ENCODE measurements at regions not wholly inside any gene's neighbourhood (a gene's known extent, or its start where the extent isn't known, plus 50 kb on each side); places are given as distances from the start of the nearest gene placed in this dataset.
A peak's percentile ranks its signal among the peaks of the same experiment; 100 is the strongest.

DNA sequence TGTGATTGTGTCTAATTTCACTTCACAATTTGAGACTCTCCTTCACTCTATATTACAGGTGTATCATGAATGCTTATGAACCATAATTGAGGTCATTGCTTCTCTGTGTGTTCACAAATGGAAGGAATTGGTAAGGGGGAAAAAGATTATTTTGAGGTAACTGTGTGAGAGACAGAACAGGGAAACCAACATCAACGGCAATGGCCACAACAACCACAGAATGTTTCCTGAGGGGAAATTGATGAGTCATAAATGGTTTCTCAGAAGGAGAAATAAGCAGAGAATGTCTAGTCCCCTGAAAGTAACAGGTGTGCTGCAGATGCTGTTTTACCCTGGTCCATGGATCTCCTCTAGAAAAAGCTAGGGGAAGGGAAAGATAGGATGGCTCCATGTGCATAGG lies 361.2 kb upstream of the GALNT5 start:
- CTCF ChIA-PET: no interaction called here

GRCh38 chr2:156897548-156897947 lies 360.0 kb upstream of the GALNT5 start:
- no peak for FAIRE-seq
- Histone ChIP-seq H3K9me3 (replicated peaks; ENCODE audit: control insufficient read depth, insufficient read depth, low read length) (no peaks in the 10 kb centered on the region), H3K27me3 (ENCODE audit: control insufficient read depth in 2 of 2, insufficient read depth in 2 of 2, low read length in 2 of 2) (peaks cover 6 to 22% of the 10 kb centered on the region in 2 experiments), H2AFZ (ENCODE audit: low read depth, low read length) (no peak overlapping the region), H3K4me1 (ENCODE audit: control insufficient read depth, extremely low read depth, insufficient read depth, low read length) (peaks cover 9% of the 10 kb centered on the region), H3K36me3 (ENCODE audit: control insufficient read depth in 2 of 2, extremely low read depth in 1 of 2, insufficient read depth in 2 of 2, low read length in 2 of 2) (no peaks in the 10 kb centered on the region), H4K20me1 (replicated peaks; ENCODE audit: control insufficient read depth, extremely low read depth, insufficient read depth, low read length) (no peaks in the 10 kb centered on the region), H3K4me2 (ENCODE audit: insufficient read depth, low read length) (no peak overlapping the region), H3K27ac (ENCODE audit: insufficient read depth, low read depth, low read length) (no peak overlapping the region), H3K79me2 (ENCODE audit: control insufficient read depth, insufficient read depth, low read length) (no peaks in the 10 kb centered on the region), H3K9ac (replicated peaks; ENCODE audit: extremely low read depth, insufficient read depth, low read length) (no peak overlapping the region), H3K9me1 (replicated peaks; ENCODE audit: control insufficient read depth, extremely low read depth, insufficient read depth, low read length) (no peaks in the 10 kb centered on the region), H3K4me3 (replicated peaks in 1 of 3; ENCODE audit: insufficient read depth in 1 of 3, low read depth in 1 of 3, low read length in 3 of 3) (no peak overlapping the region)
- BruUV-seq (replicated peaks): no TSS peak
- ChIA-PET CTCF (interaction anchor here (0.8 kb wide), 1 partner anchor 296 kb away, joined by 4 read pairs; no protein-coding TSS in a partner anchor), POLR2A (no interaction called here)
- intact Hi-C loops (cut with micrococcal nuclease) (no loop called here), dilution Hi-C loops (cut with MboI; ENCODE audit: extremely low pct_ligation_motif_present, low sequenced_read_pairs) (no loop called here)
- no peak for DNase-seq (ENCODE audit: low read depth, low spot score)
- no peak for TF ChIP-seq EZH2 (IDR thresholded peaks at IDR 0.05; ENCODE audit: borderline replicate concordance, low read depth, low read length, severe bottlenecking)
- TF ChIP-seq MAX (IDR thresholded peaks at IDR 0.05; ENCODE audit: insufficient read depth, insufficient read length): no peak
- no peak for TF ChIP-seq FOS (IDR thresholded peaks at IDR 0.05; ENCODE audit: borderline replicate concordance, insufficient read depth, low read length)
- TF ChIP-seq, protein P1, sequence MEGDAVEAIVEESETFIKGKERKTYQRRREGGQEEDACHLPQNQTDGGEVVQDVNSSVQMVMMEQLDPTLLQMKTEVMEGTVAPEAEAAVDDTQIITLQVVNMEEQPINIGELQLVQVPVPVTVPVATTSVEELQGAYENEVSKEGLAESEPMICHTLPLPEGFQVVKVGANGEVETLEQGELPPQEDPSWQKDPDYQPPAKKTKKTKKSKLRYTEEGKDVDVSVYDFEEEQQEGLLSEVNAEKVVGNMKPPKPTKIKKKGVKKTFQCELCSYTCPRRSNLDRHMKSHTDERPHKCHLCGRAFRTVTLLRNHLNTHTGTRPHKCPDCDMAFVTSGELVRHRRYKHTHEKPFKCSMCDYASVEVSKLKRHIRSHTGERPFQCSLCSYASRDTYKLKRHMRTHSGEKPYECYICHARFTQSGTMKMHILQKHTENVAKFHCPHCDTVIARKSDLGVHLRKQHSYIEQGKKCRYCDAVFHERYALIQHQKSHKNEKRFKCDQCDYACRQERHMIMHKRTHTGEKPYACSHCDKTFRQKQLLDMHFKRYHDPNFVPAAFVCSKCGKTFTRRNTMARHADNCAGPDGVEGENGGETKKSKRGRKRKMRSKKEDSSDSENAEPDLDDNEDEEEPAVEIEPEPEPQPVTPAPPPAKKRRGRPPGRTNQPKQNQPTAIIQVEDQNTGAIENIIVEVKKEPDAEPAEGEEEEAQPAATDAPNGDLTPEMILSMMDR (IDR thresholded peaks at IDR 0.05; ENCODE audit: extremely low read depth in 1 of 2, insufficient read depth in 1 of 2, low read depth in 1 of 2, low read length in 2 of 2): no peak
- TF ChIP-seq GATA2 (IDR thresholded peaks at IDR 0.05; ENCODE audit: insufficient read depth, insufficient read length, low read depth, low read length): no peak
- TF ChIP-seq POLR2A (IDR thresholded peaks at IDR 0.05; ENCODE audit: low read depth, low read length): no peak
- no peak for TF ChIP-seq JUN (IDR thresholded peaks at IDR 0.05; ENCODE audit: borderline replicate concordance, insufficient read depth, insufficient read length, low read depth)
- TF ChIP-seq MYC (IDR thresholded peaks at IDR 0.05; ENCODE audit: low read depth, low read length): no peak
- no peak for TF ChIP-seq POLR2AphosphoS5 (IDR thresholded peaks at IDR 0.05; ENCODE audit: insufficient read depth, low read depth, low read length)

More for the DNA sequence above, 361.2 kb upstream of the GALNT5 start:
- Histone ChIP-seq H4K20me1 (replicated peaks; ENCODE audit: control insufficient read depth, extremely low read depth, insufficient read depth, low read length) (no peaks in the 10 kb centered on the region), H3K4me2 (ENCODE audit: insufficient read depth, low read length) (no peak overlapping the region), H3K4me1 (ENCODE audit: control insufficient read depth, extremely low read depth, insufficient read depth, low read length) (peaks cover 9% of the 10 kb centered on the region), H3K27ac (ENCODE audit: insufficient read depth, low read depth, low read length) (no peak overlapping the region), H3K79me2 (ENCODE audit: control insufficient read depth, insufficient read depth, low read length) (no peaks in the 10 kb centered on the region), H3K4me3 (replicated peaks in 1 of 3; ENCODE audit: insufficient read depth in 1 of 3, low read depth in 1 of 3, low read length in 3 of 3) (no peak overlapping the region), H3K27me3 (ENCODE audit: control insufficient read depth in 2 of 2, insufficient read depth in 2 of 2, low read length in 2 of 2) (peaks cover 10 to 30% of the 10 kb centered on the region in 2 experiments), H3K9ac (replicated peaks; ENCODE audit: extremely low read depth, insufficient read depth, low read length) (no peak overlapping the region), H3K9me3 (replicated peaks; ENCODE audit: control insufficient read depth, insufficient read depth, low read length) (no peaks in the 10 kb centered on the region), H3K9me1 (replicated peaks; ENCODE audit: control insufficient read depth, extremely low read depth, insufficient read depth, low read length) (no peaks in the 10 kb centered on the region), H2AFZ (ENCODE audit: low read depth, low read length) (no peak overlapping the region), H3K36me3 (ENCODE audit: control insufficient read depth in 2 of 2, extremely low read depth in 1 of 2, insufficient read depth in 2 of 2, low read length in 2 of 2) (no peaks in the 10 kb centered on the region)
- peak; percentile 73 for FAIRE-seq
- dilution Hi-C loops (cut with MboI; ENCODE audit: extremely low pct_ligation_motif_present, low sequenced_read_pairs) (no loop called here), intact Hi-C loops (cut with micrococcal nuclease) (no loop called here)
- TF ChIP-seq POLR2AphosphoS5 (IDR thresholded peaks at IDR 0.05; ENCODE audit: insufficient read depth, low read depth, low read length) (no peak), MAX (IDR thresholded peaks at IDR 0.05; ENCODE audit: insufficient read depth, insufficient read length) (no peak), EZH2 (IDR thresholded peaks at IDR 0.05; ENCODE audit: borderline replicate concordance, low read depth, low read length, severe bottlenecking) (no peak), FOS (IDR thresholded peaks at IDR 0.05; ENCODE audit: borderline replicate concordance, insufficient read depth, low read length) (peak; percentile 23)
- POLR2A ChIA-PET: no interaction called here
- no TSS peak for BruUV-seq (replicated peaks)
- DNase-seq (ENCODE audit: low read depth, low spot score): peak; percentile 9

All from endothelial cell of umbilical vein (primary cell).